IMR-90 (cell line): ENCODE measurements at regions not wholly inside any gene's neighbourhood (a gene's known extent, or its start where the extent isn't known, plus 50 kb on each side); places are given as distances from the start of the nearest gene placed in this dataset.

Source experiments
- ATAC-seq: fragments of 200-7000 bp; cut with Tn5 transposase; 2 replicates; pipeline ENCODE4 v1.9.1; 2020; ENCODE audit warnings: low read depth, mild to moderate bottlenecking, moderate library complexity
- BruUV-seq: library from RNA; stranded (reverse); fragments of 400-500 nt; replicated peaks from 2 replicates; lab custom pipeline; 2021; lab: Mats Ljungman, UMichigan
- CTCF ChIA-PET: fragments of 300-600 bp; formaldehyde crosslinking; extraction: SDS; loops from one replicate; lab custom pipeline; 2021; ENCODE audit warnings: antibody characterized with exemption; lab: Yijun Ruan, JAX
- POLR2A ChIA-PET: fragments of 300-600 bp; sonication (Branson Sonifier 250); formaldehyde crosslinking; loops from one replicate; lab custom pipeline; 2022; ENCODE audit warnings: antibody characterized with exemption; ENCODE audit not compliant: unreplicated experiment; lab: Charles Lee
- DNase-seq: peaks from one replicate; pipeline ENCODE4 v3.0.0; 2013
- H2AFZ ChIP-seq: replicated peaks from 2 replicates; pipeline ENCODE3; 2013; ENCODE audit warnings: low read length, mild to moderate bottlenecking; ENCODE audit not compliant: poor library complexity
- H2AK5ac ChIP-seq: 2 replicates; pipeline ENCODE4 v1.6.1; 2013; ENCODE audit warnings: low read depth, low read length, inconsistent platforms
- H2AK9ac ChIP-seq: replicated peaks from 2 replicates; pipeline ENCODE3; 2013; ENCODE audit warnings: mild to moderate bottlenecking, low read depth, low read length, moderate library complexity; ENCODE audit not compliant: poor library complexity
- H2BK120ac ChIP-seq: 2 replicates; pipeline ENCODE4 v1.6.1; 2013; ENCODE audit warnings: low read depth, low read length, inconsistent platforms
- H2BK15ac ChIP-seq: 3 replicates; pipeline ENCODE4 v1.6.1; 2013; ENCODE audit warnings: low read depth, low read length, inconsistent platforms
- H2BK20ac ChIP-seq: 2 replicates; pipeline ENCODE4 v1.6.1; 2013; ENCODE audit warnings: low read depth, mild to moderate bottlenecking, inconsistent platforms, low read length, moderate library complexity
- H2BK5ac ChIP-seq: 2 replicates; pipeline ENCODE4 v1.6.1; 2013; ENCODE audit warnings: mild to moderate bottlenecking, low read depth, low read length, inconsistent platforms; ENCODE audit not compliant: poor library complexity, severe bottlenecking
- H3K14ac ChIP-seq: replicated peaks from 2 replicates; pipeline ENCODE4 v1.6.1; 2013; ENCODE audit warnings: low read depth, low read length, inconsistent platforms
- H3K18ac ChIP-seq: 2 replicates; pipeline ENCODE4 v1.6.1; 2013; ENCODE audit warnings: low read depth, low read length, control low read depth
- H3K23ac ChIP-seq: 2 replicates; pipeline ENCODE4 v1.6.1; 2013; ENCODE audit warnings: low read depth, low read length, inconsistent platforms
- H3K27ac ChIP-seq: 2 replicates; pipeline ENCODE4 v1.5.1; 2013; ENCODE audit warnings: mild to moderate bottlenecking, control low read depth, low read length; ENCODE audit not compliant: insufficient read depth
- H3K27me3 ChIP-seq: 2 replicates; pipeline ENCODE4 v1.6.1; 2013; ENCODE audit warnings: low read length; ENCODE audit not compliant: control insufficient read depth, insufficient read depth
- H3K36me3 ChIP-seq: 2 replicates; pipeline ENCODE4 v1.6.1; 2013; ENCODE audit warnings: low read length, mixed read lengths; ENCODE audit not compliant: control insufficient read depth, insufficient read depth
- H3K4ac ChIP-seq: 2 replicates; pipeline ENCODE4 v1.6.1; 2013; ENCODE audit warnings: low read depth, low read length, inconsistent platforms
- H3K4me1 ChIP-seq: 2 replicates; pipeline ENCODE4 v1.6.1; 2013; ENCODE audit warnings: low read length, mixed read lengths; ENCODE audit not compliant: control insufficient read depth, insufficient read depth
- H3K4me2 ChIP-seq: 2 replicates; pipeline ENCODE4 v1.6.1; 2013; ENCODE audit warnings: low read depth, mild to moderate bottlenecking, control low read depth, low read length, moderate library complexity
- H3K4me3 ChIP-seq: 2 replicates; pipeline ENCODE4 v1.5.1; 2013; ENCODE audit warnings: low read depth, mild to moderate bottlenecking, control low read depth, low read length, moderate library complexity; ENCODE audit not compliant: insufficient read depth
- H3K56ac ChIP-seq: 2 replicates; pipeline ENCODE4 v1.6.1; 2013; ENCODE audit warnings: low read length, inconsistent platforms; ENCODE audit not compliant: insufficient read depth; ENCODE audit errors: extremely low read depth
- H3K79me1 ChIP-seq, 2 experiments: 2 replicates each; pipeline ENCODE4 v1.6.1; 2013; ENCODE audit warnings: low read length in 2 of 2, inconsistent platforms in 1 of 2, low read depth in 1 of 2
- H3K9ac ChIP-seq: 2 replicates; pipeline ENCODE4 v1.6.1; 2013; ENCODE audit warnings: low read depth, low read length, control low read depth
- H3K9me1 ChIP-seq: 2 replicates; pipeline ENCODE4 v1.6.1; 2013; ENCODE audit warnings: low read length, inconsistent platforms; ENCODE audit not compliant: insufficient read depth
- H3K9me3 ChIP-seq: 2 replicates; pipeline ENCODE4 v1.6.1; 2013; ENCODE audit warnings: low read length; ENCODE audit not compliant: control insufficient read depth, insufficient read depth
- H4K20me1 ChIP-seq: 2 replicates; pipeline ENCODE4 v1.6.1; 2013; ENCODE audit warnings: low read length, inconsistent platforms; ENCODE audit not compliant: insufficient read depth
- H4K5ac ChIP-seq: 2 replicates; pipeline ENCODE4 v1.6.1; 2013; ENCODE audit warnings: mild to moderate bottlenecking, low read depth, low read length, control low read depth
- H4K8ac ChIP-seq, 2 experiments: 2 replicates each; pipeline ENCODE4 v1.6.1; 2013; ENCODE audit warnings: low read depth in 2 of 2, low read length in 2 of 2, control low read depth in 1 of 2, inconsistent platforms in 1 of 2
- H4K91ac ChIP-seq: 2 replicates; pipeline ENCODE4 v1.6.1; 2013; ENCODE audit warnings: low read depth, low read length, inconsistent platforms; ENCODE audit not compliant: insufficient read depth
- CHD1 ChIP-seq: IDR thresholded peaks from 2 replicates; pipeline ENCODE4 v1.6.1; 2012; ENCODE audit warnings: low read depth, low read length, improper control_type of control experiment
- FOS ChIP-seq: fragments of 150-350 bp; IDR thresholded peaks from 2 replicates; pipeline ENCODE4 v1.6.1; 2016; ENCODE audit warnings: low read depth, low read length
- MAZ ChIP-seq: IDR thresholded peaks from 2 replicates; pipeline ENCODE4 v1.6.1; 2012; ENCODE audit warnings: low read depth, mild to moderate bottlenecking, low read length, improper control_type of control experiment, moderate library complexity, borderline replicate concordance
- MXI1 ChIP-seq: IDR thresholded peaks from 2 replicates; pipeline ENCODE4 v1.6.1; 2012; ENCODE audit warnings: low read depth, mild to moderate bottlenecking, low read length, moderate library complexity, borderline replicate concordance
- POLR2A ChIP-seq: IDR thresholded peaks from 2 replicates; pipeline ENCODE4 v1.6.1; 2012; ENCODE audit warnings: mild to moderate bottlenecking, low read depth, low read length
- RAD21 ChIP-seq: IDR thresholded peaks from 2 replicates; pipeline ENCODE4 v1.6.1; 2012; ENCODE audit warnings: low read length, improper control_type of control experiment
- SMC3 ChIP-seq: fragments of 150-350 bp; IDR thresholded peaks from 2 replicates; pipeline ENCODE4 v1.6.1; 2016; ENCODE audit warnings: low read depth, mild to moderate bottlenecking, antibody characterized with exemption, low read length, moderate library complexity
- WGBS, 2 experiments: methylation state at CpG; one replicate each; pipeline versions ENCODE4 v1.1.5 to v1.1.7; 2013; ENCODE audit warnings: missing lambda C conversion rate in 2 of 2; ENCODE audit not compliant: insufficient read length in 1 of 2; ENCODE audit errors: extremely low coverage in 2 of 2; 5-methylcytosine and 5-hydroxymethylcytosine counted together
- dilution Hi-C: fragments of 300-500 bp; cut with HindIII; formaldehyde crosslinking; loops from one replicate; pipeline ENCODE4 v1.14.3; 2018; ENCODE audit warnings: low sequenced_read_pairs; ENCODE audit not compliant: unreplicated experiment
- in situ Hi-C: fragments of 300-500 bp; cut with MboI; formaldehyde crosslinking; loops from 3 replicates; pipeline ENCODE4 v1.14.3; 2019; ENCODE audit warnings: low sequenced_read_pairs, inconsistent platforms, mixed read lengths
- intact Hi-C: fragments of 100-400 bp; cut with micrococcal nuclease; formaldehyde crosslinking; loops from 2 replicates; pipeline ENCODE4 v1.10.0; 2022
- TF ChIP-seq, protein P1 (sequence below): fragments of 150-350 bp; IDR thresholded peaks from 2 replicates; pipeline ENCODE4 v1.6.1; 2017; ENCODE audit warnings: mild to moderate bottlenecking, antibody characterized with exemption, low read length, low read depth

DNA sequence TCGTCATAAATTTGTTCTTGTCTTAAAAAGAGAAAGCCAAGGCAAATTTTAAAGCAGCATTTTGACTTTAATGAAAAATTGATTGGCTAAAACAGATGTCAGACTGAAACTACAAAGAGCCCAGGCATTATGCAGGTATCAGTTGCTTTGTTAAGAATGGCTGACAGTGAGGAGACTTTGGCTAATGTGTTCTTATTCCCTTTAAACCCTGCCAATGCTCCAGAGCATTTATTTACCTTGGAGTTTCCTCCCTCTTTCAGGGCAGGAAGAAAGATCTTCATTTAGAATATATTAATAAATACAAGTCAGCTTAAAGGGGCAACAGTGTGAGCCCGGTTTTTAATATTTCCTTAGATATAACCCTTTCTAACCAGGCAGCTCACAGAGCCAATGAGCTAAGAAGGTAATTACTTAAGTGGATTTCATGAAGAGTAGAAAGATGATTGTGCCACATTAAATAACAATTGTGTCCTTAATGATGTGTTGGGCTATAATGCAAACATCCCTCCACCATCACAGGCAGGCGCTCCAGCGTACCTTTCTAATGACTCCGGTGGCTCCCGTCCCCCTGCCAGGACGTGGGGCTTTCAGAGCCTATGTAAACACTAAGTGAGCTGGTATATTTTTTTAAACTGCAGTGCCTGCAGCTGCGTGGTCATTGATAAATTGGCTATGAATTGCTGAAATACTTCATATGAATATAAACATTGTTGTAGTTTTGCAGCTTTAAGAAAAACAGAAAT lies 349.4 kb upstream of the POU3F3 start:
- ATAC-seq (no peak), DNase-seq (no peak)
- no peak overlapping the region for H2AK9ac ChIP-seq
- no peak overlapping the region for H2BK5ac ChIP-seq
- peaks cover 12% of the 10 kb centered on the region; the same call in 1 of the 2 replicates for H3K9me3 ChIP-seq
- no peak overlapping the region for H3K56ac ChIP-seq
- H3K27ac ChIP-seq = no peak overlapping the region
- dilution Hi-C loops (no loop called here), in situ Hi-C loops (no loop called here), intact Hi-C loops (no loop called here)
- H4K8ac ChIP-seq = no peak overlapping the region
- no peak overlapping the region for H2AFZ ChIP-seq
- H2BK15ac ChIP-seq = no peak overlapping the region
- no peak overlapping the region for H3K18ac ChIP-seq
- BruUV-seq = no TSS peak
- no peak for TF ChIP-seq MAZ
- no peak for TF ChIP-seq POLR2A
- TF ChIP-seq RAD21 = no peak
- TF ChIP-seq FOS = no peak
- TF ChIP-seq MXI1 = no peak
- TF ChIP-seq CHD1 = no peak
- TF ChIP-seq, protein P1, sequence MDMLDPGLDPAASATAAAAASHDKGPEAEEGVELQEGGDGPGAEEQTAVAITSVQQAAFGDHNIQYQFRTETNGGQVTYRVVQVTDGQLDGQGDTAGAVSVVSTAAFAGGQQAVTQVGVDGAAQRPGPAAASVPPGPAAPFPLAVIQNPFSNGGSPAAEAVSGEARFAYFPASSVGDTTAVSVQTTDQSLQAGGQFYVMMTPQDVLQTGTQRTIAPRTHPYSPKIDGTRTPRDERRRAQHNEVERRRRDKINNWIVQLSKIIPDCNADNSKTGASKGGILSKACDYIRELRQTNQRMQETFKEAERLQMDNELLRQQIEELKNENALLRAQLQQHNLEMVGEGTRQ = no peak
- TF ChIP-seq SMC3 = no peak
- H3K4me3 ChIP-seq = no peak overlapping the region
- H3K14ac ChIP-seq = no peak overlapping the region
- ChIA-PET POLR2A (no interaction called here), CTCF (no interaction called here)
- no peak overlapping the region for H2BK120ac ChIP-seq
- no peak overlapping the region for H4K91ac ChIP-seq
- H3K36me3 ChIP-seq = no peaks in the 10 kb centered on the region
- no peaks in the 10 kb centered on the region for H3K4me1 ChIP-seq
- no peak overlapping the region for H2BK20ac ChIP-seq
- H4K5ac ChIP-seq = no peak overlapping the region
- WGBS, 2 experiments = no CpG with 5 or more reads among the region's 8 CpGs
- H3K9me1 ChIP-seq = no peaks in the 10 kb centered on the region
- H3K27me3 ChIP-seq = no peaks in the 10 kb centered on the region
- no peak overlapping the region for H3K9ac ChIP-seq
- H3K23ac ChIP-seq = no peak overlapping the region
- no peak overlapping the region for H3K4ac ChIP-seq
- H3K79me1 ChIP-seq = no peaks in the 10 kb centered on the region
- H4K20me1 ChIP-seq = no peaks in the 10 kb centered on the region
- H3K4me2 ChIP-seq = no peak overlapping the region
- H2AK5ac ChIP-seq = no peak overlapping the region
